Activated CD8-positive, alpha-beta memory T cell treated with anti-CD3 and anti-CD28 coated beads for 48 hours (primary cell): ENCODE measurements at regions not wholly inside any gene's neighbourhood (a gene's known extent, or its start where the extent isn't known, plus 50 kb on each side); places are given as distances from the start of the nearest gene placed in this dataset.
"Not testable (repeated sequence)": the region's sequence is repeated elsewhere in the genome, so short reads cannot be mapped to it uniquely, and the experiment has no call there.

ENCODE experiments used
- DNase-seq, 3 experiments: peaks; one replicate each; pipeline ENCODE4 v3.0.0-alpha.2; 2020; ENCODE audit warnings: low read depth in 2 of 3, low spot score in 2 of 3

GRCh38 chr1:168825820-168826219 lies 96.8 kb upstream of the DPT start:
- DNase-seq, result no peak

DNA sequence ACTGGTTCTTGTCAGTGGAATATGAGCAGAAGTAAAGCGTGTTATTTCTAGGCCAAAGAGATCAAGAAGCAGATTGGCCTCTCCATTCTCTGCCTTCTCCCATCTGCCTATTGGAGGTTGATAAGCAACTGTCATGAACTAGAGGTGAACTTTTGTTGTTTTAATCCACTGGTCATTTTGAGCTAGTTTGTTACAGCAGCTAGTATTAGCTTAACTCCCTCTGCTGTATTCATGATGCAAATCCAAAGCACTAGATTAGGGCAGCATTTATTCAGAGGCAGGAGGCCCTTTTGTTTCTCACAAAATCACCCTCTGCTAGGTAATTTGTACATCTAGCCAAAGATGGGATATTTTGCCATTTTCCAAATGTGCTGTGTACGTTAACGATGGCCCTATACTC lies 97.3 kb upstream of the DPT start:
- DNase-seq, result no peak

DNA sequence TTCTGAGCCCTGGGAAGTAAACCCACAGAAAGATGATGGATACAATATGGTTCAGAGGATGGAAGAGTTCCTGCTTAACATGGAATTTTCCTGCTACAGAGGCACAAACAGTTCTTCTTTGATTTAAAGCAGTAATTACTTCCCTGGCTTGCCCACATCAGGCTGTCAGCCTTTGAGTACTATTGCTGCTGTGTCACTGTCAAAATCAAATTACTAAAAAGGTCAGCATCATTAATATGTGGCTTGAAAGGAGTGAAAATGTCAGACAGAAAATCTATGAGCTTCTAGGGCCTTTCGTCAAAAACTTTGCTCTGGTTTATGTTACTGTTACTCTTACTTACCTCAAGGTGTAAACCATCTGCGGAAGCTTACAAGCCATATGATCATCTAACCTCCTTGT lies 98.6 kb upstream of the DPT start:
- DNase-seq, result no peak

DNA sequence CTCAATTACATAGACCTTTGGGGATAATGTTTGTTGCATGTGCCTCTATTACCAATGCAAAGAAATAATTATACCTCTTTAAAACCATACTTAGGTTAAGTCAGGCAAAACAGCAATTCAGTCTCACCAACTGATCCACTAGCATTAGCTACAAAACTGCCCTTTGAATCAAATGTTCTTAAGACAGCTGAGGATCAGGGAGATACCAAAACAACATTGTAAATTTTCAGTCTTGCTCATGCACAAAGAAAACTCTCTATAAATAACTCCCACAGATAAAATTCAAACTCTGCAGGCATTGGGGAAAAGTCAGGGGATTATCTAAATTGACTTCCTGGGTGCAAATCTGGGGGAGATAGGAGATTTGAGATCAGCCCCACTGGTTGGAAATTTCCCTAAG lies 100.9 kb upstream of the DPT start:
- DNase-seq, result no peak

DNA sequence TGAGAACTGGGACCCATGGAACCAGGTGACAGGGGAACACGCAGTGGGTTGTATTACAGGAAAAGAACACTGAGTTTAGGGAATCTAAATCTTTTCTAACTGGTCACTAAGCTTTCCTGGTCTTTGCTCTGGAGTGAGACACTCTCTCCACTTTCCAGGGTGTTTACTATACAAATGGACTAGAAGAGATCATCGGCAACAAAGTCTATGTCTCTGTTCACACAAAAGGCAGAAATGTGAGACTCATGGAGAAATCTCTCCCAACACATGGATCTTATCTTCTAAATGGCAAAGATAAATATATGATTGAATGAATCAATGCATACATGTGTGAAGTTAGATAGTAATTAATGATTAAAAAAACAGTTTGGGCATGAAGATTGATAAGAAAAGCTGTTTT lies 101.6 kb upstream of the DPT start:
- DNase-seq, result no peak

DNA sequence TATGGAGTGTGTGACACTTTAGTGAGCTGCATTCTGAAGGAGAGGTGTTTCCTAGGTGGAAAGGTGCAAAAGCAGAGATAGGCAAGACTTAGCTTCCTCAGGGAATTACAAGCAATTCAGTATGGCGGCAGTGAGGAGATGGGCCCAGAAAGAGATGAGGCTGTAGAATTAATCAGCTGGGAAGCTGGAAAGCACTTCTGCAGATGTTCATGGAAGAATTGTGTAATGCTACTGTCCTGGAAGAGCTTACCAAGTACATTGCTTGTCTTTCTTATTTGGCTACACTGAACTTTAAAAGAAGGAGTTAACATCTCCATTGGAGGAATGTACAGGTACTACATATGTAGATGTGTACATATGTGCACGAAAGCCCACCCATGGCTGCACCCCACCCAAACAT lies 103.7 kb upstream of the DPT start:
- DNase-seq, result no peak

- no peak for DNase-seq
Measured at GRCh38 chr1:168833362-168833761, 104.4 kb upstream of the DPT start.

DNA sequence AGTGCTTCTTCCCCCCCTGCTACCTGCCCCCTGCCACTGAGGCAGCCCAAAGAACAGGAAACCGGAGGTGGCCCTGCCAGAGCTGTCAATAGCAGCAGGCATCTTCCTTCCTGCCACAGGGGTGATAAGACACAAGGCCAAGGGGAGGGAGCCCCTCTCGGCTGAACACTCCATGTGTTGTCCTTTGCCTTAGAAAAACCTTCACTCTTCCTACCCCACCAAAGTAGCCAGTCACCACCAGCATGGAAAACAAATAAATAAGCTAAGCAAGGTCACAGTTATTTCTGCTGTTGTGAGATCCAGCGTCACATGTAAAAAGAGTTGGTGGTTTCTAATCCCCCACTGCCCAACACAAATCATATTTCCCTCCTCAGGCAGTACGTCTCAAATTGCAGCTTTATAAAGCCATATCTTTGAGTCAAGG lies 104.8 kb upstream of the DPT start:
- DNase-seq, result no peak

DNA sequence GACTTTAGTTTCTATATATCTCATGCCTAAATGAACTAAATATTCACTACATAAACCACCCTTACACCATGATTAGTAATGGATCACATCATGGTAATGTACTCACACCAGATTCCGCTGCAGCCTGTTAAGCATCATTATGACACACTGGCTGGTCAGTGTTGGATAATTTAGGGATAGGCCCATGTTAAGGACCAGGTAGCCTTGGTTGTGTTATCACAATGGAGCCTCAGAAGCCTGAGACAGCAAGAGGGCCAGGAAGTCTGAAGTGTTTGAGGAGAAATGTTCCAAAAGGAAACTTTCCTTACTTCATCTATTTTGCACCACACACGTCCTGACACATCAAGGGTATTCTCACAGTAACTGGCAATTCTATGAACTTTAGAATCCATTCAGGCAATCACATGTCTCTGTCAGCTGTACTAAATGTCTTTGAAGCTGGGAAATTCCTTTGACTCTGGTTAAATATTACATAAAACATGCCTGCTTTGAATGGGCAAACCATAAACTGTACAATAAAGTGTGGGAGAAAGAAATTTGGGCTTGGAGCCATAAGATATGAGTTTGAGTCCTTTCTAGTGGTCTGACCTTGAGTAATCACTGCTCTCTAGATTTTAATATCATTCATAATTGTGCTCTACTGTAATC lies 105.3 kb upstream of the DPT start:
- DNase-seq, result no peak

- DNase-seq, result no peak
Measured at GRCh38 chr1:168835176-168835575, 106.2 kb upstream of the DPT start.

GRCh38 chr1:168835791-168836190 lies 106.8 kb upstream of the DPT start:
- no peak for DNase-seq

GRCh38 chr1:168836469-168836868 lies 107.5 kb upstream of the DPT start:
- DNase-seq, result no peak

- not testable (repeated sequence) for DNase-seq
Measured at GRCh38 chr1:168837230-168837629, 108.2 kb upstream of the DPT start.

- no peak for DNase-seq
Measured at GRCh38 chr1:168842306-168842705, 113.3 kb upstream of the DPT start.

DNA sequence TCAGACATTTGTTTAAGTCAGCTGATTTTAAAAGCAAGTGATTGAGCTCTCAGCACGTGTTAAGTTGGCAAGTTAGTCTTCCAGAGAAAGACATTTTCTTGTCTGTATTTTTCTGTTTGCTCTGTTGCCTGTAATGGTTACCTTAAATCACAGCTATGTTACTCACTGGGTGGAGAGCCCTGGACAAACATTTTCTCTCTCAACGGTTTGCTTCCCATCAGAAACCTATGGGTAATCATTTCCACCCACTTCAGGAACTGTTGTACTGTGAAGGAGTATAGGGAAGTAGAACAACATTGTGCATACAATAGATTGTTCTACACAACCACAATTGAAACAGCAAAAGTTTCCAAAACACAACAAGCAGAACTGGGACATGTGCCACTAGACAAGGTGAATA lies 113.9 kb upstream of the DPT start:
- DNase-seq, result no peak

DNA sequence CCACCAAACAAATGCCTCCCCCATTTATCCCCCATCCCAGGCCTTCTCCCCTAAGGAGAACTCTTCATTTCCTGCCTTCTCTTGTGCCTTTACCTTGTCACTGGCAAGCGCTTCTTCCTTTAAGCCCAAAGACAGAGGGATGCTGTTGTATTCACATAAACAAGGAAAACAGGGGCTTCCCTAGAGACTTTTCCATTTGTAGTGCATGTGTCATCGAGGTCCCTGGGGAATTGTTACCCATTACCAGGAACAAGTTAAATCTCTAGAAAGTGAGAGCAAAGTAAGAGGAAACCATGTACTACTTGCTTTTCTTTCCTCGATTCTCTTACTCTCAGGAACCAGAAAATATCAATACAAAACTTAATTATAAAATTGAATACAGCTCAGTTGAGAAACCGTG lies 114.4 kb upstream of the DPT start:
- no peak for DNase-seq

- DNase-seq, result no peak
Measured at GRCh38 chr1:168843950-168844349, 114.9 kb upstream of the DPT start.

GRCh38 chr1:168845140-168845539 lies 116.1 kb upstream of the DPT start:
- DNase-seq, result no peak

DNA sequence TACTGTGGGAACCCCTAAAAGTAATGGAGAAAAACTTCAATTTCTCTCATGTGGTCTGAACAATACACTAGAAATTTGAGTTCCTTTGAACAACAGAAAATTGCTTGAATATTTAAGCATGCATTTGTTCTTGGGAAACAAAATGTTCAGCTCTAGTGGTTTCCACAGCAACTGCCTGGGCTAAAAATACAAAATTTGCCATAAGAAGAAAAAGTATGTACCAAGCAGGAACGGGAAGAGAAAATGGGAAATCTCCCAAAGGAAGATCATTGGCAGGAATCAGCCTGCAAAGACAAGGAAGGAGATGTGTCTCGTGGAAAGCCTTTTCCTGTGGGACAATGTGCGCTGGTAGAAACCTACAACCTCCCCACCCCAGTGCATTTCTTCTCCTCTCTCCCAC lies 119.0 kb upstream of the DPT start:
- no peak for DNase-seq

GRCh38 chr1:168861421-168862004 lies 132.5 kb upstream of the DPT start:
- DNase-seq, result no peak

GRCh38 chr1:168863772-168864171 lies 134.8 kb upstream of the DPT start:
- no peak for DNase-seq

- no peak for DNase-seq
Measured at GRCh38 chr1:168864266-168864665, 135.3 kb upstream of the DPT start.

GRCh38 chr1:168865850-168866620 lies 137.0 kb upstream of the DPT start:
- no peak for DNase-seq
